ENCODE measurements at regions not wholly inside any gene's neighbourhood (a gene's known extent, or its start where the extent isn't known, plus 50 kb on each side); places are given as distances from the start of the nearest gene placed in this dataset.

- TF ChIP-seq POLR2A (IDR thresholded peaks at IDR 0.05; ENCODE audit: low read length) (no peak), GATA1 (IDR thresholded peaks at IDR 0.05; ENCODE audit: low read depth, low read length) (no peak)
These were observed 1388.1 kb downstream of the FAM181B start for GRCh38 chr11:81345609-81346008.
